Suprapubic skin (tissue), 4 donors: ENCODE measurements at regions not wholly inside any gene's neighbourhood (a gene's known extent, or its start where the extent isn't known, plus 50 kb on each side); places are given as distances from the start of the nearest gene placed in this dataset.
"Not testable (repeated sequence)": the region's sequence is repeated elsewhere in the genome, so short reads cannot be mapped to it uniquely, and the experiment has no call there.

ENCODE experiments used
- DNase-seq, 2 donors: peaks; one replicate each; pipeline ENCODE4 v3.0.0-alpha.2; 2019; ENCODE audit warnings: low spot score in 2 of 2
- H3K27ac ChIP-seq: fragments of 200-600 bp; sonication (generic); one replicate; pipeline ENCODE4 v1.5.1; 2019
- H3K27me3 ChIP-seq: fragments of 200-600 bp; sonication (generic); one replicate; pipeline ENCODE4 v1.5.1; 2019
- H3K36me3 ChIP-seq: fragments of 200-600 bp; sonication (generic); one replicate; pipeline ENCODE4 v1.5.1; 2019
- H3K4me1 ChIP-seq: fragments of 200-600 bp; sonication (generic); one replicate; pipeline ENCODE4 v1.5.1; 2019
- H3K4me3 ChIP-seq: fragments of 200-600 bp; sonication (generic); one replicate; pipeline ENCODE4 v1.5.1; 2019; ENCODE audit warnings: mild to moderate bottlenecking
- H3K9me3 ChIP-seq: fragments of 200-600 bp; sonication (generic); one replicate; pipeline ENCODE4 v1.5.1; 2019
- CTCF ChIP-seq, 2 donors: fragments of 200-600 bp in 1 of 2; fragments of 450-650 bp in 1 of 2; sonication (generic) in 1 of 2; IDR thresholded peaks; one replicate each; pipeline ENCODE4 v1.5.1; 2016 to 2019; ENCODE audit warnings: antibody characterized with exemption in 2 of 2, mild to moderate bottlenecking in 1 of 2, moderate library complexity in 1 of 2
- EP300 ChIP-seq: sonication (generic); formaldehyde crosslinking; IDR thresholded peaks from one replicate; pipeline ENCODE4 v1.6.1; 2017; ENCODE audit warnings: antibody characterized with exemption
- POLR2A ChIP-seq, 2 donors: fragments of 450-650 bp; IDR thresholded peaks; one replicate each; pipeline ENCODE4 v1.6.1; 2017; ENCODE audit warnings: antibody characterized with exemption in 2 of 2, mild to moderate bottlenecking in 2 of 2, moderate library complexity in 2 of 2
- POLR2AphosphoS5 ChIP-seq, 3 donors: sonication (generic); formaldehyde crosslinking; IDR thresholded peaks; one replicate each; pipeline ENCODE4 v1.6.1; 2017; ENCODE audit warnings: antibody characterized with exemption in 3 of 3
- WGBS: methylation state at CpG from one replicate; pipeline ENCODE4 v1.1.5; 2018; 5-methylcytosine and 5-hydroxymethylcytosine counted together

GRCh38 chr9:103574056-103574455, 520.1 kb upstream of the SMC2 start:
- no peak for TF ChIP-seq POLR2AphosphoS5 (IDR thresholded peaks at IDR 0.05)
- no peak for TF ChIP-seq CTCF (IDR thresholded peaks at IDR 0.05)
- no peak for TF ChIP-seq EP300
- no peak for TF ChIP-seq POLR2A (IDR thresholded peaks at IDR 0.05)
- no peaks in the 10 kb centered on the region for H3K27me3 ChIP-seq
- DNase-seq = no peak
- H3K36me3 ChIP-seq = no peaks in the 10 kb centered on the region
- no peaks in the 10 kb centered on the region for H3K4me1 ChIP-seq
- peaks cover 12% of the 10 kb centered on the region for H3K9me3 ChIP-seq
- no peak overlapping the region for H3K4me3 ChIP-seq
- no peak overlapping the region for H3K27ac ChIP-seq

- Histone ChIP-seq H3K4me1 (no peaks in the 10 kb centered on the region), H3K27me3 (no peaks in the 10 kb centered on the region), H3K36me3 (no peaks in the 10 kb centered on the region), H3K9me3 (peaks cover 9% of the 10 kb centered on the region), H3K27ac (no peak overlapping the region), H3K4me3 (no peak overlapping the region)
- TF ChIP-seq EP300 (no peak), POLR2A (IDR thresholded peaks at IDR 0.05) (no peak), POLR2AphosphoS5 (IDR thresholded peaks at IDR 0.05) (no peak), CTCF (IDR thresholded peaks at IDR 0.05) (no peak)
- no peak for DNase-seq
- WGBS = 86% methylated on average over 6 of the region's 6 CpGs
Measured at GRCh38 chr9:103586721-103587120, 507.4 kb upstream of the SMC2 start.

DNA sequence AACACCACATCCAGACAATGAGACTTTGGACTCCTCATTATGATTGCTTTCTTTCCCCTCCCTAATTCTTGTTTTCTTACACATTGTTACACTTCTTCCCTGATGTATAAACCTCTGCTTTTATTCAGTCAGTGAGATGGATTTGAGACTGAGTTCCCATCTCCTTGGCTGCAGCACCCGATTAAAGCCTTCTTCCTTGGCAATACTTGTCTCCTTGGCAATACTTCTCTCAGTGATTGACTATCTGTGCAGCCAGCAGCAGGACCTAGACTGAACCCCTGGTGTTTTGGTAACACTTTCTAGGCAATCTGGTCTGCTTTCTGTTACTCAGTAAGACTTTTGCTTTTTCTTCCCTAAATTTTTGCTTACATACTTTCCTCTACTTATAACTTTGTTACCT, 492.8 kb upstream of the SMC2 start:
- H3K27ac ChIP-seq = no peak overlapping the region
- TF ChIP-seq EP300 = no peak
- no peak for TF ChIP-seq POLR2AphosphoS5 (IDR thresholded peaks at IDR 0.05)
- no peak for TF ChIP-seq POLR2A (IDR thresholded peaks at IDR 0.05)
- TF ChIP-seq CTCF (IDR thresholded peaks at IDR 0.05) = no peak
- H3K9me3 ChIP-seq = peaks cover 8% of the 10 kb centered on the region
- DNase-seq = no peak
- H3K4me1 ChIP-seq = no peaks in the 10 kb centered on the region
- H3K36me3 ChIP-seq = no peaks in the 10 kb centered on the region
- no peaks in the 10 kb centered on the region for H3K27me3 ChIP-seq
- WGBS = 91% methylated on average over 1 of the region's 1 CpG
- H3K4me3 ChIP-seq = no peak overlapping the region

DNA sequence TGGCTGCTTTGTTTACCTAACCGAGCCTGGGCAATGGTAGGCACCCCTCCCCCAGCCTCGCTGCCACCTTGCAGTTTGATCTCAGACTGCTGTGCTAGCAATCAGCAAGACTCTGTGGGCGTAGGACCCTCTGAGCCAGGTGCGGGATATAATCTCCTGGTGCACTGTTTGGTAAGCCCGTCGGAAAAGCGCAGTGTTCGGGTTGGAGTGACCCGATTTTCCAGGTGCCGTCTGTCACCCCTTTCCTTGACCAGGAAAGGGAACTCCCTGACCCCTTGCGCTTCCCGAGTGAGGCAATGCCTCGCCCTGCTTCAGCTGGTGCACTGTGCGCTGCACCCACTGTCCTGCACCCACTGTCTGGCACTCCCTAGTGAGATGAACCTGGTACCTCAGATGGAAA, 482.2 kb upstream of the SMC2 start:
- not testable (repeated sequence) for H3K27ac ChIP-seq, H3K27me3 ChIP-seq, H3K4me3 ChIP-seq, H3K9me3 ChIP-seq, H3K36me3 ChIP-seq, H3K4me1 ChIP-seq, DNase-seq
- WGBS = over 99% methylated on average over 14 of the region's 14 CpGs

DNA sequence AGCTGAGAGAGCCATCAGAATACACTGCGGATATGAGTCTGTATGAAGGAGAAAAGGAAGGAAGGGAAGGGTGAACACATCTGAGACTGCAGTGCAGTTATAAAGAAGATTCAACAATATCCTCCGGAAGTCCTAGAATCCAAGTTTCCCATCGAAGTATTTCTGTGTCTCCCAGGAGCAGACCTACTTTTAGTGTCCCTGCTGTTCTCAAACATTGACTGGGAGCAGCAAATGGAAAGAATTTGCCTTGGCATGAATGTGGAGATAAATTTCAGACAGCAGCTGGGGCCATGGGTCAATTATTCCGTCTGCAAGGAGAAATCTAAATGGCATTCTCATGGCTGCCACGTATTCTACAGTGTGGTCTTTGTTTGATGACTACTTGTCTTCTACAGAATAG, 478.1 kb upstream of the SMC2 start:
- peaks cover 3% of the 10 kb centered on the region for H3K9me3 ChIP-seq
- H3K4me1 ChIP-seq = no peaks in the 10 kb centered on the region
- H3K27ac ChIP-seq = no peak overlapping the region
- H3K27me3 ChIP-seq = no peaks in the 10 kb centered on the region
- no peak overlapping the region for H3K4me3 ChIP-seq
- no peaks in the 10 kb centered on the region for H3K36me3 ChIP-seq
- DNase-seq = no peak
- no peak for TF ChIP-seq POLR2AphosphoS5 (IDR thresholded peaks at IDR 0.05)
- TF ChIP-seq POLR2A (IDR thresholded peaks at IDR 0.05) = no peak
- no peak for TF ChIP-seq CTCF (IDR thresholded peaks at IDR 0.05)
- no peak for TF ChIP-seq EP300
- 53% methylated on average over 5 of the region's 5 CpGs for WGBS

DNA sequence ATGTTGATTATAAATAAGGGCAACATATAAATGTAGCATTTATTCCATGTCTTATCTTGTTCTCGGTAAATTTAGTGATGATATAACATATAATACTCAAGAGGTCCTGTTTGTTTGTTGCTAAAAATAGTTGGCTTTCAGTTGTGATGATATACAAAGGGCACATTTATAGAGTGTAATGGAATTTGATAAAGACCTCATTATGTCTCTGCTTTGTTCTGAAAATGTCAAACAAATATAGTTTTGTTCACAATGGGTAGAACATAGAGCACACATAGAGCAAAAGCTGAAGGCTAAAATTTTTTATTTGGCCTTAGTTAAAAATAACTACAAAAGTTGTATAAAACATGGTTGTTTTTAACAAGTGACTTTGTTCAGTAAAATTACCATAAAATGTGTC, 477.1 kb upstream of the SMC2 start:
- Histone ChIP-seq H3K4me1 (no peaks in the 10 kb centered on the region), H3K36me3 (no peaks in the 10 kb centered on the region), H3K27me3 (no peaks in the 10 kb centered on the region), H3K4me3 (no peak overlapping the region), H3K9me3 (no peaks in the 10 kb centered on the region), H3K27ac (no peak overlapping the region)
- no peak for DNase-seq
- TF ChIP-seq POLR2A (IDR thresholded peaks at IDR 0.05) = no peak
- no peak for TF ChIP-seq CTCF (IDR thresholded peaks at IDR 0.05)
- no peak for TF ChIP-seq POLR2AphosphoS5 (IDR thresholded peaks at IDR 0.05)
- no peak for TF ChIP-seq EP300
- WGBS = 84% methylated on average over 1 of the region's 1 CpG
